Mucosa of descending colon (tissue), 3 donors: ENCODE measurements at regions not wholly inside any gene's neighbourhood (a gene's known extent, or its start where the extent isn't known, plus 50 kb on each side); places are given as distances from the start of the nearest gene placed in this dataset.

Experiments used
- ATAC-seq: fragments of 200-7000 bp; cut with Tn5 transposase; one replicate; pipeline ENCODE4 v1.9.1; 2020; ENCODE audit warnings: mild to moderate bottlenecking, moderate library complexity
- DNase-seq, 3 donors: peaks; one replicate each; pipeline ENCODE4 v3.0.0-alpha.2; 2020
- H3K36me3 ChIP-seq: fragments of 200-600 bp; one replicate; pipeline ENCODE4 v1.8.0; 2021; ENCODE audit warnings: low read depth, mild to moderate bottlenecking
- H3K4me1 ChIP-seq: fragments of 200-600 bp; one replicate; pipeline ENCODE4 v1.8.0; 2021; ENCODE audit warnings: low read depth, mild to moderate bottlenecking
- H3K4me3 ChIP-seq: fragments of 200-600 bp; one replicate; pipeline ENCODE4 v1.8.0; 2021; ENCODE audit warnings: mild to moderate bottlenecking
- H3K9me3 ChIP-seq: fragments of 200-600 bp; one replicate; pipeline ENCODE4 v1.8.0; 2021; ENCODE audit warnings: mild to moderate bottlenecking
- intact Hi-C, 2 donors: fragments of 100-400 bp; cut with DNase I in 1 of 2; cut with micrococcal nuclease in 1 of 2; formaldehyde crosslinking; loops; one replicate each; pipeline versions ENCODE4 v1.11.0 to v1.11.1; 2022; cut with DNase I, micrococcal nuclease
- TF ChIP-seq, protein P1 (sequence below): fragments of 200-600 bp; IDR thresholded peaks from one replicate; pipeline ENCODE4 v1.8.0; 2022; ENCODE audit warnings: antibody characterized with exemption, mild to moderate bottlenecking
- donor health status: DM: no; HTN: no; CAD: no; lungs with moderate emphysema.
- donor health status: DM: no; HTN: no; CAD: no.
- donor health status: DM: no; HTN: yes; CAD: no.

DNA sequence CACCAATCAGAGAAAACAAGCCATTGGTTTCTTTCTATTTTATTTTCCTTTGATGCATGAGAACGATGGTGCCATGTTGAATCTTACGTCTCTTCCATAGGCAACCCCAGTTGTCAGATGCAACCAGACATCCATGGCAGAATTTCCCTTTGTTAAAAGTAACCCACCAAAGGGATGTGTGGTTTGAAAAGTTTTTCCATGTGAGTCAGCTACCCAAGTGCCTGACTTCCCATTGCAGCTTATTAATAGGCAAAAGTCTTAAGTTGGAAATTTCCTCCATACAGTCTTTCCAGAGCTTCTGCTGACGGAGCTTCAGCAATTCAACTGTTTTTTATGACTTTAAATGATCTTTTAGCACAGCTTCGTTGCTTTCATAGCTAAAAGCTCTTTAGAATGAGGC is 73.8 kb upstream of the FAM216B start:
- no peak overlapping the region for H3K4me3 ChIP-seq
- intact Hi-C loops: no loop called here
- H3K36me3 ChIP-seq: no peaks in the 10 kb centered on the region
- H3K4me1 ChIP-seq: no peaks in the 10 kb centered on the region
- TF ChIP-seq, protein P1, sequence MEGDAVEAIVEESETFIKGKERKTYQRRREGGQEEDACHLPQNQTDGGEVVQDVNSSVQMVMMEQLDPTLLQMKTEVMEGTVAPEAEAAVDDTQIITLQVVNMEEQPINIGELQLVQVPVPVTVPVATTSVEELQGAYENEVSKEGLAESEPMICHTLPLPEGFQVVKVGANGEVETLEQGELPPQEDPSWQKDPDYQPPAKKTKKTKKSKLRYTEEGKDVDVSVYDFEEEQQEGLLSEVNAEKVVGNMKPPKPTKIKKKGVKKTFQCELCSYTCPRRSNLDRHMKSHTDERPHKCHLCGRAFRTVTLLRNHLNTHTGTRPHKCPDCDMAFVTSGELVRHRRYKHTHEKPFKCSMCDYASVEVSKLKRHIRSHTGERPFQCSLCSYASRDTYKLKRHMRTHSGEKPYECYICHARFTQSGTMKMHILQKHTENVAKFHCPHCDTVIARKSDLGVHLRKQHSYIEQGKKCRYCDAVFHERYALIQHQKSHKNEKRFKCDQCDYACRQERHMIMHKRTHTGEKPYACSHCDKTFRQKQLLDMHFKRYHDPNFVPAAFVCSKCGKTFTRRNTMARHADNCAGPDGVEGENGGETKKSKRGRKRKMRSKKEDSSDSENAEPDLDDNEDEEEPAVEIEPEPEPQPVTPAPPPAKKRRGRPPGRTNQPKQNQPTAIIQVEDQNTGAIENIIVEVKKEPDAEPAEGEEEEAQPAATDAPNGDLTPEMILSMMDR: no peak
- H3K9me3 ChIP-seq: no peaks in the 10 kb centered on the region
- ATAC-seq: no peak
- DNase-seq: no peak

DNA sequence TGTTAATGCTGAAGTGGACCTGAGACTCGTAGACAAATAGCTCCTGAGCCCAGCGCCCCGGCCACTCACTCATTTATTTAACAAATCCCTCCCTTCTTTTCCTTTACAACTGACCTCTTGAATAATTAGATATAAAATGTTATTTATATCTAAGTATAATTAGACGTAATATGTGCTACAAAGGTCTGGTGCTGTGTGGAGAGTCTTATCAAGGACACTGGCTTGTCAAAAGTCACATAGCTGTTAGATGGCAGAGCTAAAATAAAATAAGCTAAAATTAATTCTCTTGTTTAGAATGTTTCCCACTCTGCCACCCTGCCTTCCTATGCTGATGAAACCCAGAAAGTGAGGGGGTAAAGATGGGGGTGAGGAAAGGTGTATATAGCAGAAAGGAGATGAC is 73.0 kb upstream of the FAM216B start:
- H3K36me3 ChIP-seq: no peaks in the 10 kb centered on the region
- intact Hi-C loops: no loop called here
- TF ChIP-seq, protein P1: no peak
- no peak for DNase-seq
- H3K9me3 ChIP-seq: no peaks in the 10 kb centered on the region
- H3K4me3 ChIP-seq: no peak overlapping the region
- no peaks in the 10 kb centered on the region for H3K4me1 ChIP-seq
- ATAC-seq: no peak

DNA sequence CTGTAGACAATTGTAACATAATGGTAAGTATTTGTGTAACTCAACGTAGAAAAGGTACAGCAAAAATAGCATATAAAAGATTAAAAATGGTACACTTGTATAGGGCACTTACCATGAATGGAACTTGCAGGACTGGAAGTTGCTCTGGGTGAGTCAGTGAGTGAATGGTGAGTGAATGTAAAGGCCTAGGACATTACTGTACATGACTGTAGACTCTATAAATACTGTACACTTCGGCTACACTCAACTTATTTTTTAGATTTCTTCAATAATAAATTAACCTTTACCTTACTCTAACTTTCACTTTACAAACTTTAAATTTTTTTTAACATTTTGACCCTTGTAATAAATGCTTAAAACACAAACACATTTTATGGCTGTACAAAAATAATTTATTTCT is 72.1 kb upstream of the FAM216B start:
- intact Hi-C loops: no loop called here
- no peaks in the 10 kb centered on the region for H3K36me3 ChIP-seq
- H3K4me3 ChIP-seq: no peak overlapping the region
- ATAC-seq (no peak), DNase-seq (no peak)
- no peaks in the 10 kb centered on the region for H3K4me1 ChIP-seq
- no peaks in the 10 kb centered on the region for H3K9me3 ChIP-seq
- TF ChIP-seq, protein P1: no peak

DNA sequence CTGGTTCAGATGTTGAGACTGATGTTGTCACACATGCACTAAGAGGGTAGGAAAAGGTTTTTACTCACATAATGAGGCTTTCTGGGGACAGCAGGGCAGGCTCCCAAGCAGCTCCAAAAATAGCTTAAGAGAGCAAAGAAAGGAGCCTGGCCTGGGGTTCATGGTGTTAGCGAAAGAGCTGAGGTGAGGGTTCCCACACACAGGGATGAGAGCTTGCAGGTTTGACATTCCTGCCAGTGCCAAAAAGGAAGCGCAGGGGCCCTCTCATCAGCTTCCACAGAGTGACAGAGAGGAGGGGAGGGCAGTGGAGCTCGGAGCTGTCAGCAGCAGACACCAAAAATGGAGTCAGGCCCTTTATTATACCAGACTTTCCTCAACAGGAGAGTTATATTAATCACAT is 65.5 kb upstream of the FAM216B start:
- DNase-seq (no peak), ATAC-seq (no peak)
- TF ChIP-seq, protein P1: no peak
- Histone ChIP-seq H3K4me3 (no peak overlapping the region), H3K36me3 (no peaks in the 10 kb centered on the region), H3K9me3 (no peaks in the 10 kb centered on the region), H3K4me1 (no peaks in the 10 kb centered on the region)
- intact Hi-C loops: no loop called here

DNA sequence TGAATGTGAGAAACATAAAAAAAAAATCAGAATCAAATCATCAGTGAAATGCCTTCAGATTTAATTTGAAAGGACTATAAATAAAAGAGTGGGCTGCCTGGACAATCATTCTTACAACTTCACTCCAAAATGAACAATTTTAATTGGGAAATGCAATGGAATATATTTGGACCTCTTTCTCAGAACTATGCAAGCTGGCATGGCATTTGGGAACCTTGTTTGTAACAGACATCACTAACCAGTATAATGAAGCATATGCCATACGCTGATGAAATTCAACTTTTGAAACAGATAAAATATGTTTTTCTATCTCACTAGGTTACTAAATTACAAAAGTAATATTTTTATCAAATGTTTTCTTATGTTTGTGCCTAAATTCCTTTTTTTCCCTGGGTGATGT is 64.2 kb upstream of the FAM216B start:
- intact Hi-C loops: no loop called here
- no peak overlapping the region for H3K4me3 ChIP-seq
- H3K4me1 ChIP-seq: no peaks in the 10 kb centered on the region
- H3K9me3 ChIP-seq: no peaks in the 10 kb centered on the region
- TF ChIP-seq, protein P1: no peak
- no peaks in the 10 kb centered on the region for H3K36me3 ChIP-seq
- DNase-seq: no peak
- ATAC-seq: no peak
